OCI-LY3 (cell line): ENCODE measurements at regions not wholly inside any gene's neighbourhood (a gene's known extent, or its start where the extent isn't known, plus 50 kb on each side); places are given as distances from the start of the nearest gene placed in this dataset.

Experiments
- CTCF ChIP-seq: fragments of 200-600, 300-600 bp; sonication (generic); IDR thresholded peaks from 2 replicates; pipeline ENCODE4 v1.5.1; 2014; ENCODE audit warnings: antibody characterized with exemption, low read length, low read depth
- EZH2phosphoT487 ChIP-seq: fragments of 200-600 bp; shearing (Covaris generic); IDR thresholded peaks from 2 replicates; pipeline ENCODE4 v1.6.1; 2018; ENCODE audit warnings: antibody characterized with exemption, mixed run types, low read depth

DNA sequence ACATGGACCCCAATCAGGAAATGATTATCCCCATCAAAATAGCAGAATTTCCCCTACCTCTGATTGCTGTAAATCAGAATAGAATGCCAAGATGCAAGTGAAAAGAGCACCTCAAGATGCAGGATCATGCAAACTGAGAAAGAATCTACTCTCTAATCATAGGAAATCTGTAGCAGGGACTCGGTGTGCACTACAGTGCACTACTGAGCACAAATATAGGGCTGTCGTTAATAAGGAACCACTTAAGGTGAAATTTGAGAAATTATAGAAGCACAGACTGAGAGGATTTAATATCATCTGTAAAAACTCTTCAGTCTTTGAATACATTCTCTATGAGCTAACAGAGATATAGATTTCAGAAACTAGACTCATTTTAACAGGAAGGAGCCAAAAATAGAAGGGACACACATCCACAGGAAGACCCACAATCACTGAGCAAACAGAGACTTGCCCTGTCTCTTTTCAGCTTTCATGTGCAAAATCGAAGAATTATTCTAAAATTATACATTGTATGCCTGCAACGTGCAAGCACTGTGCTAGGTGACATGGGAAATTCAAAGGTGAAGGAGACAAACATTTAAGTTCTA, 278.3 kb downstream of the HIVEP2 start:
- TF ChIP-seq CTCF = no peak
- TF ChIP-seq EZH2phosphoT487 = no peak
